GM23338 (cell line): ENCODE measurements at regions not wholly inside any gene's neighbourhood (a gene's known extent, or its start where the extent isn't known, plus 50 kb on each side); places are given as distances from the start of the nearest gene placed in this dataset.

Experiments used
- ATAC-seq: fragments of 200-7000 bp; cut with Tn5 transposase; 3 replicates; pipeline ENCODE4 v1.9.1; 2020
- DNase-seq: peaks from one replicate; pipeline ENCODE4 v3.0.0-alpha.2; 2015; ENCODE audit warnings: low spot score
- H2AFZ ChIP-seq: fragments of 200-600 bp; sonication (generic); 2 replicates; pipeline ENCODE4 v1.8.0; 2016; ENCODE audit warnings: antibody characterized with exemption, mild to moderate bottlenecking, moderate library complexity
- H3F3A ChIP-seq: fragments of 200-600 bp; sonication (generic); replicated peaks from 2 replicates; pipeline ENCODE4 v1.8.0; 2017; ENCODE audit warnings: antibody characterized with exemption, mixed run types, low read depth
- H3K27ac ChIP-seq: fragments of 200-600 bp; sonication (generic); 2 replicates; pipeline ENCODE4 v1.6.1; 2016; ENCODE audit warnings: low read depth
- H3K27me3 ChIP-seq: fragments of 200-600 bp; sonication (generic); 2 replicates; pipeline ENCODE4 v1.8.0; 2016; ENCODE audit warnings: mild to moderate bottlenecking, mixed run types, moderate library complexity; ENCODE audit not compliant: insufficient read depth
- H3K36me3 ChIP-seq: fragments of 200-600 bp; sonication (generic); 2 replicates; pipeline ENCODE4 v1.8.0; 2016; ENCODE audit warnings: mild to moderate bottlenecking; ENCODE audit not compliant: insufficient read depth
- H3K4me1 ChIP-seq: fragments of 200-600 bp; sonication (generic); 2 replicates; pipeline ENCODE4 v1.8.0; 2016; ENCODE audit warnings: mild to moderate bottlenecking, moderate library complexity; ENCODE audit not compliant: insufficient read depth
- H3K4me2 ChIP-seq: fragments of 200-600 bp; sonication (generic); 2 replicates; pipeline ENCODE4 v1.7.1; 2017; ENCODE audit warnings: mixed run types
- H3K4me3 ChIP-seq: fragments of 200-600 bp; sonication (generic); 2 replicates; pipeline ENCODE4 v1.6.1; 2016; ENCODE audit warnings: mixed run types
- H3K79me2 ChIP-seq: fragments of 200-600 bp; sonication (generic); replicated peaks from 2 replicates; pipeline ENCODE4 v1.8.0; 2017; ENCODE audit warnings: mild to moderate bottlenecking; ENCODE audit not compliant: insufficient read depth
- H3K9me2 ChIP-seq: fragments of 200-600 bp; sonication (generic); 2 replicates; pipeline ENCODE4 v1.8.0; 2017; ENCODE audit not compliant: insufficient read depth
- H4K20me1 ChIP-seq: fragments of 200-600 bp; sonication (generic); replicated peaks from 2 replicates; pipeline ENCODE4 v1.8.0; 2017; ENCODE audit warnings: mild to moderate bottlenecking; ENCODE audit not compliant: insufficient read depth
- H3K27ac Mint-ChIP-seq: 2 replicates; pipeline ENCODE4 v1.8.0; 2020; ENCODE audit warnings: inconsistent platforms, mild to moderate bottlenecking, moderate library complexity, mixed read lengths
- H3K27me3 Mint-ChIP-seq: 3 replicates; pipeline ENCODE4 v1.8.0; 2022; ENCODE audit warnings: low read depth, mild to moderate bottlenecking, moderate library complexity, mixed read lengths, inconsistent platforms; ENCODE audit not compliant: insufficient read depth, poor library complexity
- H3K36me3 Mint-ChIP-seq: 3 replicates; pipeline ENCODE4 v1.8.0; 2021; ENCODE audit warnings: low read depth, mild to moderate bottlenecking, inconsistent platforms, moderate library complexity, mixed read lengths
- H3K4me1 Mint-ChIP-seq: 3 replicates; pipeline ENCODE4 v1.8.0; 2020; ENCODE audit warnings: mild to moderate bottlenecking, inconsistent platforms, mixed read lengths
- H3K4me3 Mint-ChIP-seq: 3 replicates; pipeline ENCODE4 v1.8.0; 2021; ENCODE audit warnings: moderate library complexity, mild to moderate bottlenecking, inconsistent platforms, mixed read lengths
- H3K9me3 Mint-ChIP-seq: 3 replicates; pipeline ENCODE4 v1.8.0; 2020; ENCODE audit warnings: moderate library complexity, mild to moderate bottlenecking, inconsistent platforms, mixed read lengths
- CREB1 ChIP-seq: fragments of 250-450 bp; sonication (Bioruptor Pico); IDR thresholded peaks from 2 replicates; pipeline ENCODE4 v1.5.0; 2020; ENCODE audit warnings: low read depth, mild to moderate bottlenecking, moderate library complexity
- ETS1 ChIP-seq: IDR thresholded peaks from 2 replicates; pipeline ENCODE4 v1.6.1; 2016; ENCODE audit warnings: antibody characterized with exemption
- EZH2 ChIP-seq: fragments of 200-600 bp; sonication (generic); IDR thresholded peaks from one replicate; pipeline ENCODE4 v1.8.0; 2017; ENCODE audit warnings: antibody characterized with exemption, mild to moderate bottlenecking, low read depth; ENCODE audit not compliant: unreplicated experiment
- JUNB ChIP-seq: IDR thresholded peaks from one replicate; pipeline ENCODE4 v1.6.1; 2016; ENCODE audit warnings: antibody characterized with exemption; ENCODE audit not compliant: unreplicated experiment
- POLR2AphosphoS5 ChIP-seq: IDR thresholded peaks from 2 replicates; pipeline ENCODE4 v1.6.1; 2016; ENCODE audit warnings: antibody characterized with exemption, low read depth
- REST ChIP-seq: IDR thresholded peaks from one replicate; pipeline ENCODE4 v1.6.1; 2018; ENCODE audit warnings: antibody characterized with exemption; ENCODE audit not compliant: unreplicated experiment
- STAT1 ChIP-seq: IDR thresholded peaks from one replicate; pipeline ENCODE4 v1.6.1; 2016; ENCODE audit warnings: antibody characterized with exemption; ENCODE audit not compliant: unreplicated experiment
- ZNF114 ChIP-seq: fragments of 250-450 bp; sonication (Bioruptor Pico); IDR thresholded peaks from 2 replicates; pipeline ENCODE4 v1.5.0; 2020; ENCODE audit warnings: mild to moderate bottlenecking, moderate library complexity
- TF ChIP-seq, protein P1 (sequence below), 2 experiments: fragments of 200-600 bp in 1 of 2; sonication (generic) in 1 of 2; conservative IDR thresholded peaks; 2 replicates each; pipeline versions ENCODE4 v1.5.1 to v1.6.1; 2016 to 2017; ENCODE audit warnings: antibody characterized with exemption in 2 of 2, low read depth in 2 of 2, mild to moderate bottlenecking in 2 of 2, moderate library complexity in 1 of 2

DNA sequence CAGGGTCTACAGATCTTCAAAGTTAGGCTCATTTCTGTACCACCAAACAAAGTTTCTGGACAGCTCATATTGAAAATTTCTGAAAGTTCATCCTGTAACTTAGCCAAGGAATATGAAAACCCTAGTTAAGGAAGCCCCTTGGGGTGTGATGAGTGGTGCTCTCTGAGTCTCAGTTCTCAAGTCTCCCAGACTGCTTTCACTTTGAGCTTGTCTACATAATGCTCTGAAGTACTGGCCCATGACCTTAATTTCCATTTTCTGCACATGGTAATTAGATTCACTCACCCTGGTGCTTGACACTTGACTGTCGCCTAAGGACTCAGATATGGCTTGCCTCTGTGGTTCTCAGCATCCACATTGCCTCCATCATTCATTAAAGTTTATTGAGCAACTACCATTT, 51.7 kb upstream of the SATB2 start:
- no peaks in the 10 kb centered on the region for H3K4me1 ChIP-seq
- no peak overlapping the region for H3K27ac Mint-ChIP-seq
- no peaks in the 10 kb centered on the region for H4K20me1 ChIP-seq
- no peaks in the 10 kb centered on the region for H3K9me3 Mint-ChIP-seq
- no peak for ATAC-seq
- H3K79me2 ChIP-seq: no peaks in the 10 kb centered on the region
- H2AFZ ChIP-seq: no peak overlapping the region
- H3F3A ChIP-seq: no peaks in the 10 kb centered on the region
- H3K4me2 ChIP-seq: no peak overlapping the region
- DNase-seq: no peak
- no peaks in the 10 kb centered on the region for H3K27me3 Mint-ChIP-seq
- H3K4me3 ChIP-seq: no peak overlapping the region
- H3K36me3 Mint-ChIP-seq: no peaks in the 10 kb centered on the region
- H3K4me3 Mint-ChIP-seq: no peak overlapping the region
- H3K4me1 Mint-ChIP-seq: no peaks in the 10 kb centered on the region
- H3K9me2 ChIP-seq: no peaks in the 10 kb centered on the region; the same call in 1 of the 2 replicates
- no peak overlapping the region for H3K27ac ChIP-seq
- TF ChIP-seq STAT1 (no peak), JUNB (no peak), REST (no peak), ZNF114 (CRISPR knock-in tag) (no peak), ETS1 (no peak), POLR2AphosphoS5 (no peak), CREB1 (CRISPR knock-in tag) (no peak), EZH2 (no peak)
- TF ChIP-seq, protein P1, sequence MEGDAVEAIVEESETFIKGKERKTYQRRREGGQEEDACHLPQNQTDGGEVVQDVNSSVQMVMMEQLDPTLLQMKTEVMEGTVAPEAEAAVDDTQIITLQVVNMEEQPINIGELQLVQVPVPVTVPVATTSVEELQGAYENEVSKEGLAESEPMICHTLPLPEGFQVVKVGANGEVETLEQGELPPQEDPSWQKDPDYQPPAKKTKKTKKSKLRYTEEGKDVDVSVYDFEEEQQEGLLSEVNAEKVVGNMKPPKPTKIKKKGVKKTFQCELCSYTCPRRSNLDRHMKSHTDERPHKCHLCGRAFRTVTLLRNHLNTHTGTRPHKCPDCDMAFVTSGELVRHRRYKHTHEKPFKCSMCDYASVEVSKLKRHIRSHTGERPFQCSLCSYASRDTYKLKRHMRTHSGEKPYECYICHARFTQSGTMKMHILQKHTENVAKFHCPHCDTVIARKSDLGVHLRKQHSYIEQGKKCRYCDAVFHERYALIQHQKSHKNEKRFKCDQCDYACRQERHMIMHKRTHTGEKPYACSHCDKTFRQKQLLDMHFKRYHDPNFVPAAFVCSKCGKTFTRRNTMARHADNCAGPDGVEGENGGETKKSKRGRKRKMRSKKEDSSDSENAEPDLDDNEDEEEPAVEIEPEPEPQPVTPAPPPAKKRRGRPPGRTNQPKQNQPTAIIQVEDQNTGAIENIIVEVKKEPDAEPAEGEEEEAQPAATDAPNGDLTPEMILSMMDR (conservative IDR thresholded peaks at IDR 0.05; ENCODE audit: low read depth in 2 of 2): no peak
- H3K27me3 ChIP-seq: no peaks in the 10 kb centered on the region
- no peaks in the 10 kb centered on the region for H3K36me3 ChIP-seq
